IMR-90 (cell line): ENCODE measurements at regions not wholly inside any gene's neighbourhood (a gene's known extent, or its start where the extent isn't known, plus 50 kb on each side); places are given as distances from the start of the nearest gene placed in this dataset.

Experiments used
- ATAC-seq: fragments of 200-7000 bp; cut with Tn5 transposase; 2 replicates; pipeline ENCODE4 v1.9.1; 2020; ENCODE audit warnings: low read depth, mild to moderate bottlenecking, moderate library complexity
- BruUV-seq: library from RNA; stranded (reverse); fragments of 400-500 nt; replicated peaks from 2 replicates; lab custom pipeline; 2021; lab: Mats Ljungman, UMichigan
- CTCF ChIA-PET: fragments of 300-600 bp; formaldehyde crosslinking; extraction: SDS; loops from one replicate; lab custom pipeline; 2021; ENCODE audit warnings: antibody characterized with exemption; lab: Yijun Ruan, JAX
- POLR2A ChIA-PET: fragments of 300-600 bp; sonication (Branson Sonifier 250); formaldehyde crosslinking; loops from one replicate; lab custom pipeline; 2022; ENCODE audit warnings: antibody characterized with exemption; ENCODE audit not compliant: unreplicated experiment; lab: Charles Lee
- DNase-seq: peaks from one replicate; pipeline ENCODE4 v3.0.0; 2013
- H2AFZ ChIP-seq: replicated peaks from 2 replicates; pipeline ENCODE3; 2013; ENCODE audit warnings: low read length, mild to moderate bottlenecking; ENCODE audit not compliant: poor library complexity
- H2AK5ac ChIP-seq: 2 replicates; pipeline ENCODE4 v1.6.1; 2013; ENCODE audit warnings: low read depth, low read length, inconsistent platforms
- H2AK9ac ChIP-seq: replicated peaks from 2 replicates; pipeline ENCODE3; 2013; ENCODE audit warnings: mild to moderate bottlenecking, low read depth, low read length, moderate library complexity; ENCODE audit not compliant: poor library complexity
- H2BK120ac ChIP-seq: 2 replicates; pipeline ENCODE4 v1.6.1; 2013; ENCODE audit warnings: low read depth, low read length, inconsistent platforms
- H2BK15ac ChIP-seq: 3 replicates; pipeline ENCODE4 v1.6.1; 2013; ENCODE audit warnings: low read depth, low read length, inconsistent platforms
- H2BK20ac ChIP-seq: 2 replicates; pipeline ENCODE4 v1.6.1; 2013; ENCODE audit warnings: low read depth, mild to moderate bottlenecking, inconsistent platforms, low read length, moderate library complexity
- H2BK5ac ChIP-seq: 2 replicates; pipeline ENCODE4 v1.6.1; 2013; ENCODE audit warnings: mild to moderate bottlenecking, low read depth, low read length, inconsistent platforms; ENCODE audit not compliant: poor library complexity, severe bottlenecking
- H3K14ac ChIP-seq: replicated peaks from 2 replicates; pipeline ENCODE4 v1.6.1; 2013; ENCODE audit warnings: low read depth, low read length, inconsistent platforms
- H3K18ac ChIP-seq: 2 replicates; pipeline ENCODE4 v1.6.1; 2013; ENCODE audit warnings: low read depth, low read length, control low read depth
- H3K23ac ChIP-seq: 2 replicates; pipeline ENCODE4 v1.6.1; 2013; ENCODE audit warnings: low read depth, low read length, inconsistent platforms
- H3K27ac ChIP-seq: 2 replicates; pipeline ENCODE4 v1.5.1; 2013; ENCODE audit warnings: mild to moderate bottlenecking, control low read depth, low read length; ENCODE audit not compliant: insufficient read depth
- H3K27me3 ChIP-seq: 2 replicates; pipeline ENCODE4 v1.6.1; 2013; ENCODE audit warnings: low read length; ENCODE audit not compliant: control insufficient read depth, insufficient read depth
- H3K36me3 ChIP-seq: 2 replicates; pipeline ENCODE4 v1.6.1; 2013; ENCODE audit warnings: low read length, mixed read lengths; ENCODE audit not compliant: control insufficient read depth, insufficient read depth
- H3K4ac ChIP-seq: 2 replicates; pipeline ENCODE4 v1.6.1; 2013; ENCODE audit warnings: low read depth, low read length, inconsistent platforms
- H3K4me1 ChIP-seq: 2 replicates; pipeline ENCODE4 v1.6.1; 2013; ENCODE audit warnings: low read length, mixed read lengths; ENCODE audit not compliant: control insufficient read depth, insufficient read depth
- H3K4me2 ChIP-seq: 2 replicates; pipeline ENCODE4 v1.6.1; 2013; ENCODE audit warnings: low read depth, mild to moderate bottlenecking, control low read depth, low read length, moderate library complexity
- H3K4me3 ChIP-seq: 2 replicates; pipeline ENCODE4 v1.5.1; 2013; ENCODE audit warnings: low read depth, mild to moderate bottlenecking, control low read depth, low read length, moderate library complexity; ENCODE audit not compliant: insufficient read depth
- H3K56ac ChIP-seq: 2 replicates; pipeline ENCODE4 v1.6.1; 2013; ENCODE audit warnings: low read length, inconsistent platforms; ENCODE audit not compliant: insufficient read depth; ENCODE audit errors: extremely low read depth
- H3K79me1 ChIP-seq, 2 experiments: 2 replicates each; pipeline ENCODE4 v1.6.1; 2013; ENCODE audit warnings: low read length in 2 of 2, inconsistent platforms in 1 of 2, low read depth in 1 of 2
- H3K9ac ChIP-seq: 2 replicates; pipeline ENCODE4 v1.6.1; 2013; ENCODE audit warnings: low read depth, low read length, control low read depth
- H3K9me1 ChIP-seq: 2 replicates; pipeline ENCODE4 v1.6.1; 2013; ENCODE audit warnings: low read length, inconsistent platforms; ENCODE audit not compliant: insufficient read depth
- H3K9me3 ChIP-seq: 2 replicates; pipeline ENCODE4 v1.6.1; 2013; ENCODE audit warnings: low read length; ENCODE audit not compliant: control insufficient read depth, insufficient read depth
- H4K20me1 ChIP-seq: 2 replicates; pipeline ENCODE4 v1.6.1; 2013; ENCODE audit warnings: low read length, inconsistent platforms; ENCODE audit not compliant: insufficient read depth
- H4K5ac ChIP-seq: 2 replicates; pipeline ENCODE4 v1.6.1; 2013; ENCODE audit warnings: mild to moderate bottlenecking, low read depth, low read length, control low read depth
- H4K8ac ChIP-seq, 2 experiments: 2 replicates each; pipeline ENCODE4 v1.6.1; 2013; ENCODE audit warnings: low read depth in 2 of 2, low read length in 2 of 2, control low read depth in 1 of 2, inconsistent platforms in 1 of 2
- H4K91ac ChIP-seq: 2 replicates; pipeline ENCODE4 v1.6.1; 2013; ENCODE audit warnings: low read depth, low read length, inconsistent platforms; ENCODE audit not compliant: insufficient read depth
- MAFK ChIP-seq: IDR thresholded peaks from 2 replicates; pipeline ENCODE4 v1.6.1; 2012; ENCODE audit warnings: low read depth, low read length, improper control_type of control experiment
- MXI1 ChIP-seq: IDR thresholded peaks from 2 replicates; pipeline ENCODE4 v1.6.1; 2012; ENCODE audit warnings: low read depth, mild to moderate bottlenecking, low read length, moderate library complexity, borderline replicate concordance
- RFX5 ChIP-seq: IDR thresholded peaks from 2 replicates; pipeline ENCODE4 v1.8.0; 2012; ENCODE audit warnings: low read depth, mild to moderate bottlenecking, low read length, moderate library complexity
- WGBS, 2 experiments: methylation state at CpG; one replicate each; pipeline versions ENCODE4 v1.1.5 to v1.1.7; 2013; ENCODE audit warnings: missing lambda C conversion rate in 2 of 2; ENCODE audit not compliant: insufficient read length in 1 of 2; ENCODE audit errors: extremely low coverage in 2 of 2; 5-methylcytosine and 5-hydroxymethylcytosine counted together
- dilution Hi-C: fragments of 300-500 bp; cut with HindIII; formaldehyde crosslinking; loops from one replicate; pipeline ENCODE4 v1.14.3; 2018; ENCODE audit warnings: low sequenced_read_pairs; ENCODE audit not compliant: unreplicated experiment
- in situ Hi-C: fragments of 300-500 bp; cut with MboI; formaldehyde crosslinking; loops from 3 replicates; pipeline ENCODE4 v1.14.3; 2019; ENCODE audit warnings: low sequenced_read_pairs, inconsistent platforms, mixed read lengths
- intact Hi-C: fragments of 100-400 bp; cut with micrococcal nuclease; formaldehyde crosslinking; loops from 2 replicates; pipeline ENCODE4 v1.10.0; 2022

GRCh38 chr6:6713657-6714056, 125.1 kb downstream of the LY86 start:
- peak; percentile 52 for DNase-seq
- TF ChIP-seq MAFK (peak; percentile 92), RFX5 (no peak), MXI1 (no peak)
- H3K9me3 ChIP-seq, result no peaks in the 10 kb centered on the region
- H3K27ac ChIP-seq, result no peak overlapping the region
- no peaks in the 10 kb centered on the region for H4K20me1 ChIP-seq
- H3K4me3 ChIP-seq, result no peak overlapping the region
- no peak overlapping the region for H4K91ac ChIP-seq
- H3K4ac ChIP-seq, result no peak overlapping the region
- H2AK9ac ChIP-seq, result no peak overlapping the region
- no peak overlapping the region for H3K4me2 ChIP-seq
- no peak overlapping the region for H4K5ac ChIP-seq
- ChIA-PET POLR2A (no interaction called here), CTCF (no interaction called here)
- no peak overlapping the region for H2BK5ac ChIP-seq
- H3K23ac ChIP-seq, result no peak overlapping the region
- dilution Hi-C loops, result no loop called here
- in situ Hi-C loops, result no loop called here
- BruUV-seq, result no TSS peak
- no peak overlapping the region for H3K14ac ChIP-seq
- no peak overlapping the region for H2AK5ac ChIP-seq
- H2AFZ ChIP-seq, result no peak overlapping the region
- no peaks in the 10 kb centered on the region; the same call in 1 of the 2 replicates for H3K9me1 ChIP-seq
- no peak overlapping the region for H2BK15ac ChIP-seq
- no peaks in the 10 kb centered on the region for H3K79me1 ChIP-seq
- no peak overlapping the region for H3K18ac ChIP-seq
- H3K27me3 ChIP-seq, result peaks cover 3% of the 10 kb centered on the region; the same call in 1 of the 2 replicates
- no peak overlapping the region for H2BK120ac ChIP-seq
- WGBS, 2 experiments, result 83% methylated on average over 4 of the region's 9 CpGs; no CpG with 5 or more reads in 1 of the 2 experiments
- no peak overlapping the region for H2BK20ac ChIP-seq
- no peak overlapping the region for H3K56ac ChIP-seq
- H3K4me1 ChIP-seq, result peaks cover 18% of the 10 kb centered on the region
- no peak overlapping the region; a peak in 1 of 4 replicates for H4K8ac ChIP-seq
- H3K36me3 ChIP-seq, result no peaks in the 10 kb centered on the region
- intact Hi-C loops, result no loop called here
- ATAC-seq, result no peak
- H3K9ac ChIP-seq, result no peak overlapping the region
